ENCODE measurements at regions not wholly inside any gene's neighbourhood (a gene's known extent, or its start where the extent isn't known, plus 50 kb on each side); places are given as distances from the start of the nearest gene placed in this dataset.
"Not testable (repeated sequence)": the region's sequence is repeated elsewhere in the genome, so short reads cannot be mapped to it uniquely, and the experiment has no call there.

GRCh38 chr14:98183556-98183955 is 1088.4 kb downstream of the BCL11B start:
- DNase-seq: no peak

DNA sequence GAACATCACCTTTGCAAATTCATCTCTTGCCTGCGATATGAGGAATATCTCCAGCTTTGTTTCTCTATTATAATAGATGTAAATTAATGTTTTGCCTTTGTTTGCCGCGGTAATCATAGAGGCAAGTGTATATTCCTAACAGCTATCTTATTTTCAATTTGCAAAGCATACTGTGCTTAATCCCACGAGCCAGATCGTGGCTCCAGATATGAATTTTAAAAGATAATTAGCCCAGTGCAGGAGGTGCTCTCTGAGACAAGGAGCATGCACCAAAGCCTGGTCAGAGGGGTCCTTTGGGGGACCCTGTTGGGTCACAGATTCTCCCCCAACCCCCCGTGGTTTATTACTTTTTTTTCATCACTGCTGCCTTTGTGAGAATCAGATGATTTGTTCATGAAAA is 1087.5 kb downstream of the BCL11B start:
- DNase-seq: no peak

- DNase-seq: no peak
These were observed 1087.0 kb downstream of the BCL11B start for GRCh38 chr14:98185036-98185435.

DNA sequence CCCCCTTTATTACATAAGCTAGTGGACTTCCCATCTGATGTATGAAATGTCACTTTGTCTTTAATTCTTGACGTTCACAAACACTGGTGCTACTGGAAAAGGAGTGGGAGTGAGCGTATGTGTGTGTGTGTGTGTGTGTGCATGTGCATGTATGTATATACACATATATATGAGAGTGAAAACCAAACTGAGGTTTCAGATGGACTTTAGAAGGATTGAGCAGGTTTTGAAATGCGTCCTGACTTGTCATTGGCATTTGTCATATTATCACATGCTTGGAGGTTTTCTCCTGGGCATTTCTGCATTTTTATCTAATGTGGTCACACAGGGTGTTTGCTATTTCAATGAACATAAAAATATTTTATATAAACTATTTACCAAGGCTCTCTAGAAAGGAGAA is 1085.9 kb downstream of the BCL11B start:
- DNase-seq: no peak

DNA sequence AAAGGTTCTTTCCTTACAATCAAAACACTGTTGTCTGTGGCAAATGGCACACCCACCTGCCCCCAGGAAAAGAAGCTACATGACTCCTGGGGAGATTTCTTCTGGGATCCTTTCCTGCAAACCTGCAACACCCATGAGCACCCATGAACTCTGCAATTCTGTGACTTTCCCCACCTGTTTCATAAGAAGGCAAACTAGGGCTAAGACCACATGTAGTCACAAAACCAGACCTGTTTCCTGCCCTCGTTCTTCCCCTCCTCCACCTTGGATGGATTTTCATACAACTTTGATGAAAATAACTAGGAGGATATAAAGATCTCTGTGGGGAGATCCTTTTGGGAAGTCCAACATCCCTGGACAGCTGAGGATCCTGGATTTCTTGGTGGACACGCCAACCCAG is 1084.7 kb downstream of the BCL11B start:
- no peak for DNase-seq

- no peak for DNase-seq
These were observed 1082.9 kb downstream of the BCL11B start for GRCh38 chr14:98189062-98189461.

DNA sequence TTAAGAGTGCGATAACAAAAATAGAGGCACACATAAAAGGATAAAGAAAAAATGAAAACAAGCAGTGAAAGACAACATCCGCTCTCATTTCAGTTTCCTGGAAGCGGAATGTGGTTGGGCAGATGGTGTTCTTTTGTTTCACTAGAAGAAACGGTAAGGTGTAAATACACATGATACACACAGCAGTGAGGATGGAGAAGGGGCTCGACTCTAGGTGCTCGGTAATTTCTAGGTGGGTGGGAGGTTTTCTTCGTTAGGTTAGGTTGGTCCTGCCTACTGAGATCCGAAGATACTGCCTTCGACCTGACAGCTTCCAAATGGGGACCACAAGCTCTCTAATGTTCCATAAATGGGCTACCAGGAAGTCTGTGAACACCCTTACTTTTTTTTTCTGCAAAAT is 1082.5 kb downstream of the BCL11B start:
- DNase-seq: peak; percentile 12

GRCh38 chr14:98189944-98190343 is 1082.1 kb downstream of the BCL11B start:
- no peak for DNase-seq

DNA sequence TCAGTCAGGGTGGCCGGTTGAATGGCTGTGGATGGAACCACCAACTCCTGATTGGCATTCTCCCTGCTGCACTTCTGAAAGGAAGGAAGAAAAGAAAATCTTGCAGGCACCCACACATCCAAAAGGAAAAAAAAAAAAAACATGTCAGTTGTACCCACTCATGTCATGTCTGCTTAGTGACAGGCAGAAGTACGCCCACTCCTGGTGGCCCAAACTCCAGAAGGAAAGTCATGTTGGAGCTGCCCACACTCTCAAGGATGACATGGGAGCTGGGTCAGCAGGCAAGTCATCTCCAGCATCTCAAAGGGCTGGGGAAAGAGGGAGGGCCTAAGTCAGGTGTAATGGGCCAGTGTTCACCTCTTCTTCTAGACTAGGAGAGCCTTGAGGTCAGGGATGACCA is 1079.1 kb downstream of the BCL11B start:
- DNase-seq: no peak

DNA sequence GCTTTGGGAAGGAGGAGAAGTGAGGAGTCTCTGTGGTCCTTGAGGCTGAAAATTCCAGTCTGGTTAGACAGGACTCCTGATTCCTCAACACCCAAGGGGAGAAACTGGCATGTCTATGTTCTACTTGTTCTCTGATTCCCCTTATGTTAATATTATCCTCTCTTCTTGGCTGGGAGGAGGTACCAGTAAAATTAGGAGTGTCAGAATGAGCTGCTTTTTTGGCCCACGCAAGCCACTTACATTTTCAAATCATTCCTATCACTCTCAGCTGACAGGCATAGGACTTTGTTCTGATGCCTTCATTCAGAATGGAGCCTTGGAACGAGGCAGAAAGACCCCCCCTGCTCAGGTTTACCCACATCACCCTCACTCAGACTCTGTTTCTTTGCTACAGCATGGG is 1077.2 kb downstream of the BCL11B start:
- DNase-seq: no peak

DNA sequence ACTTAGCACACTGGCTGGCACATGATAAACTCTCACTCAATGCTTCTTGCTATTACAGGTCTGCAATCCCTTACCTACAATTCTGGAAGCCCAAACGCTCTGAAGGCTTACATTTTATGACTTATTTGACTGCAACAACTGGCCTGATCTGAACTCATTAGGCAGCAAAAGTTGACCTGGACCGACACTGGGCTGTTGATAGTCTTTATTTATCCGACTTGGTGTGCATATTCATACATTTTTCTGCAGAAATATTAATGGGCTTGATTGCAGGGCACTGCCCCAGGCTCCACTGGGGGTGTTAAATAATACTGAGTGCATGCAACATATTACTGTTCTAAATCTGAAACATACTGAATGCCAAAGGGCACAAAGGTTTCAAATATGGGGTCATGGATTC is 1076.7 kb downstream of the BCL11B start:
- DNase-seq: no peak

DNA sequence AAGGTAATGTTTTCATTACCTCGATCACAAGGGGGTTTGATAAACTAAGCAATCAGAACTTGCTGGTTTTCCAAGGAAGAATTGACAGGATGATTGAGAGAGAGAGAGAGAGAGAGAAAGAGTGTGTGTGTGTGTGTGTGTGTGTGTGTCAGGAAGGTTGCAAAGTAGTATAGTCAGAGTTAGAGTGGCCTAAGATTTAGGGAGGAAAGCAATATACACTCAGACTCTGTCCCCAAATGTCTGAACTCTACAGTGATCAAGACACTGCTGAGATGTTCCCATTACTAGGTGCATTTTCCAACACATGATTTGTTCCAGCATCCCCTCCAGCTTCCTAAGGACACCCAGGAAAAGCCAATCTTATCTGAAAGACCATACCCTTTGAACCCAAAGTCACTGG is 1074.1 kb downstream of the BCL11B start:
- DNase-seq: no peak

DNA sequence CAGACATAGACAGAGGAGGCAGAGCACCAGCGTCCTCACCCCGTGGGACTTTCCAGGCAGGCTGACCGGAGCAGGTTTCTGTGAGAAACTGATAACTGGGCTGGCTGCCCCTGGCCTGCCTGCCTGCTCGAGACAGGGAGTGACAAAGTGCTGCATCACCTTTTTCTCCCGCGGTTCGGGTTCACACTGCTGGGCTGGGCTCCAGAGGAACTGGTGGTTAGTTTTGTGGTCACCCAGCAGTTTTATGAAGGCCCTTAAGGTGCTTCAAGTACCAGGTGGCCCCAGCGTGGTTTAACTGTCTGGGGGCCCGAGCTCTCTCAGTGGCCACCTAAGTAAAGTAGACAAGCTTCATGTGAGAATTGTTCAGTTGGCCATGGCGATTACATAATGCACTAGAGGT is 1073.6 kb downstream of the BCL11B start:
- DNase-seq: no peak

- DNase-seq: no peak
These were observed 1071.4 kb downstream of the BCL11B start for GRCh38 chr14:98200601-98201000.

DNA sequence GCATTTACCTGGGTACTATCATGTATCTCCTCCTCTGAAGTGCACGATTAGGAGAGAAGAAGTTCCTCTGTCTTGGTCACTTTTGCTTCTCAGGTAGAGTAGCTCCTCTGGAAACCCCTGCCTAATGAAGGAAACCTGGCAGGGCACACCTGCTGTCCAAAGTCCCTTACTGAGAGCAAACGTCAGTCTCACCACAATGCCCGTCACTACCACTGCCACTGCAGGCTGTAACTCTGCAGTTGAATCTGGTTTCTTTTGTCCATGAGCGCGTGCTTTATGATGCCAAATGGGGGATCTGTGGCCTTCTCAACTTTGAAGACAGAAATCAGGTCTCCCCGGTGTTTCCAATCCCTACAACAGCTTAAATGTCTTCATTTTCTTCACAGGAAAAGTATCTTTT is 1068.6 kb downstream of the BCL11B start:
- DNase-seq: no peak

- no peak for DNase-seq
These were observed 1067.9 kb downstream of the BCL11B start for GRCh38 chr14:98204139-98204538.

DNA sequence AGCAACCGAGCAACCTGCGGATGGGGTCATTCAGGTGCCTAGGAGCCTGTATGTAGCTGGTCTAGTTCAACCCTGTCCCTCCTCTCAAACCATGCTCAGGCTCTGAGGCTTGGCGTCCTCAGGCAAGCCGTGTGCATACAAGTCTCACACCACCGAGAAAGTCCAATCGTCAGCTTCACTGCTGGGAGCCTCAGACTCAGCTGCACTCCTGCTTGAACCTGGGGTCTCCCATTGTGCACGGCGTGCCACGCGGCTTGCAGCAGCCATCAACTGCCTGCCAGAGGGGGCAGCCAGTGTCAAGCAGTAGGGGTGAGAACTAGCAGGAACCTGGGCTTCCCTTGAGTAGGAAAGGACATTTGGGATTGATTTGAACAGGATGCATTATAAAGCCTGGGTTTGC is 1064.6 kb downstream of the BCL11B start:
- DNase-seq: no peak

GRCh38 chr14:98208211-98208611 is 1063.8 kb downstream of the BCL11B start:
- no peak for DNase-seq

DNA sequence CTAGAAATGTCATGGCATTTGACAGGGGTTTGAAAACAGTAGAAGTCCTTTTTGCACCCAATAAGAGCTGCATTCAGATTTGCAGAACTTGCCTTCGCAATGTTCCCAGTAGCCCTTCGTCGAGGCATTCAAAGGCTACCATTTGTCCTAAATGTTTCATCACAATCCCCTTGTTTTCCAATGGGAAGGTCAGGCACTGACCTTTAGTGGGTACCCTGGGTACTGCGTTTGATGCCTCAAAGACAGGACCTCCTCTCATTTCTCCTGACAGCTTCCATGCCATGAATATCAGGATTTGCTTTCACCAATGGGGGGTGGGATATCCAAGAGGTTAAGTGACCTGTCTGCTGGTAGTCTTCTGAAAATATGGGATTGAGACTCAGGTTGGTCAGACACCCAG is 1063.1 kb downstream of the BCL11B start:
- DNase-seq: no peak

DNA sequence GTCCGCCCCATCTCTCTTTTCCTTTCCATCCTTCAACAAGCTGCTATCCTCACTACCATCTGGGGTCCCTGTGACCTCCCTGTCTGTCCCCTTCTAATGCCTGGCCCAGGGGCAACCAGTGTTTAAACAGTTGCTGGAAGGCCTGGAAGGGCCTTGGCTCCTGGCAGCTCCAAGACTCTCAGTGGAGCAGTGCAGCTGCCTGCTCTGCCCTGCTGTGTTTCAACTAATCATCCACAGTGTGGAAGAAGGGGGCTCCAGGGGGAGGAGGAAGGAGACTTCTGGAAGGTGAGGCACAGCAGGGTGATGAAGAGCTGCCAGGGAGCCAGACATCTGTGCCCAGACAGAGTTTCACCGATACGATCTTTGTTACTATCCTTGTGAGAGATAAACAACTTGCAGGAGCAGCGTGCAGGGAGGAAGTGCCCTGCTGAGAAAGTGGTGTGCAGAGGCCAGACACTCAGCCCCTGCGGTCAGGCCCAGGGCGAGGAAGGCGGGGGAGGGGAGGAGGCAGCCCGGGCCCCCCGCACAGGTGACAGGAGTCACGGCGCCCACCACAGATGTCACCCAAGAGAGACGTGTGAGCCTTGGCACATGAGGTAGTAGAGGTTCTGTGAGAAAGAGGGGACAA is 1061.8 kb downstream of the BCL11B start:
- peak; percentile 88 for DNase-seq

DNA sequence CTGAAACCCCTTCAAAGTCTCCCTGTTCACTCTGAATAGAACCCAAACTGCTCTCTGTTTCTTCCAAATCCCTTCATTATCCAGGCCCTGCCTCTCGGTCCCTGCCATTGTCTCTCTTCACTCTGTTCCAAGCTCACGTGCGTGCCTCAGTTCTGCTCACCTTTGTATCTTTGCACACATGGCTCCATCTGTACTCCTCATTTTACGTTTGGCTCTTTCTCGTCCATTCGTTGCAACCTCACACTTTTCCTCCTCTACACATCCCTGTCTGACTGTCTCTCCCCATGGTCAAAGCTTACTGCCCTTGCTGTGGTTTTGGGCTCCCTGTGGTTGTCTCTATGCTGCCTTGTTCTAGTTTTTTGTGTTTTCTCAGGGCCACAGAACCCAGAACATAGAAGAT is 1054.5 kb downstream of the BCL11B start:
- DNase-seq: no peak

GRCh38 chr14:98218218-98218617 is 1053.8 kb downstream of the BCL11B start:
- DNase-seq: no peak

DNA sequence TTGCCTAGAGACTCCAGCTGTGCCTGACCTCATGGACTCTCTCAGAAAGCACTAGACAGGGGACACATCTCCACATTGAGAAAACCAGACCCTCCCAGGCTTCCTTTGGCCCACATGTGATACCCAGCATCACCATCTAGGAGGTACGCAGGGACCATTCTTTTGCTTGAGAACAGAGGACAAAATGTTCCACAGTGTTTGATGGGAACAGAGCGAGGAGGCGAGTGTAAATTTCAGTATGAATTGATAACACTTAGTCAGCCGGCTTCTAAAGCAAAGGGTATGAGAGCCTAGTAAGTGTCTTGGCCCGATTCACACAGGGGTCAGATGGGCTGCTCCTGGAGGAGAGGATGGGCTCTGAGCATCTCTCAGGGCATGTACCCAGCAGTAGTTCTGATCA is 1052.4 kb downstream of the BCL11B start:
- no peak for DNase-seq

- DNase-seq: no peak
These were observed 1048.9 kb downstream of the BCL11B start for GRCh38 chr14:98223106-98223505.

- DNase-seq: not testable (repeated sequence)
These were observed 1048.3 kb downstream of the BCL11B start for GRCh38 chr14:98223710-98224109.

- DNase-seq: peak; percentile 99
These were observed 1045.6 kb downstream of the BCL11B start for GRCh38 chr14:98226411-98226810.
